ENCODE measurements at regions not wholly inside any gene's neighbourhood (a gene's known extent, or its start where the extent isn't known, plus 50 kb on each side); places are given as distances from the start of the nearest gene placed in this dataset.

DNA sequence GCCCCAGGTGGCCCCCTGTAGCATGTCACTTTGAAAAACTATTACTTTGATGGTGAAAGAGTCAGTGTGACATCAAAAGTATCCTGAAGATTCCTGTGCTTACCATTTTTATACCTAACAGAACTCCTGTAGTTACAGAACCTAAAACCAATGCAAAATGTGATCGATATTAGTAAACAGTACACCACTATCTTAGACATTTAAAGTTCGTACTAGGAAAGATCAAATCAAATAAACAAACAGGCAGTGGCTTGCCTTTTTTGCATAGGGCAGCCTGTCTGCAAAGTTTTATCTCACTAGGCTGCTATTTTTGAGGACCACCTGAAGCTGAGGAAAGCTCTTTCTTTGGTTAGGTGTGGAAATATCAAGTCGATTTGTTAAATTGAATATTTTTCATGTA lies 944.0 kb upstream of the CITED2 start:
- TF ChIP-seq EZH2phosphoT487 (IDR thresholded peaks at IDR 0.05; ENCODE audit: insufficient read depth, low read depth) (no peak), EZH2 (IDR thresholded peaks at IDR 0.05; ENCODE audit: insufficient read depth, poor library complexity, severe bottlenecking) (no peak)

Data from GM23248 (cell line).